CD4-positive, alpha-beta T cell treated with Interleukin-4 for 1 hour (primary cell): ENCODE measurements at regions not wholly inside any gene's neighbourhood (a gene's known extent, or its start where the extent isn't known, plus 50 kb on each side); places are given as distances from the start of the nearest gene placed in this dataset.
"Not testable (repeated sequence)": the region's sequence is repeated elsewhere in the genome, so short reads cannot be mapped to it uniquely, and the experiment has no call there.

ENCODE experiments used
- DNase-seq, 2 donors: peaks; one replicate each; pipeline ENCODE4 v3.0.0-alpha.2; 2020 to 2022

- DNase-seq = no peak
Measured at GRCh38 chr5:92371171-92371888, 988.2 kb upstream of the ARRDC3 start.

GRCh38 chr5:92370032-92370431 is 986.9 kb upstream of the ARRDC3 start:
- no peak for DNase-seq

- no peak for DNase-seq
Measured at GRCh38 chr5:92369587-92369986, 986.5 kb upstream of the ARRDC3 start.

GRCh38 chr5:92364986-92365550 is 982.0 kb upstream of the ARRDC3 start:
- DNase-seq = no peak

GRCh38 chr5:92353107-92354030 is 970.3 kb upstream of the ARRDC3 start:
- no peak for DNase-seq

GRCh38 chr5:92337772-92338234 is 954.7 kb upstream of the ARRDC3 start:
- no peak for DNase-seq

GRCh38 chr5:92332039-92332438 is 948.9 kb upstream of the ARRDC3 start:
- no peak for DNase-seq

- DNase-seq = no peak
Measured at GRCh38 chr5:92330365-92330764, 947.2 kb upstream of the ARRDC3 start.

- no peak for DNase-seq
Measured at GRCh38 chr5:92329759-92330158, 946.6 kb upstream of the ARRDC3 start.

GRCh38 chr5:92328584-92329259 is 945.6 kb upstream of the ARRDC3 start:
- no peak for DNase-seq

- DNase-seq = no peak
Measured at GRCh38 chr5:92320446-92320845, 937.3 kb upstream of the ARRDC3 start.

GRCh38 chr5:92313385-92313784 is 930.3 kb upstream of the ARRDC3 start:
- no peak for DNase-seq

GRCh38 chr5:92309336-92309991 is 926.3 kb upstream of the ARRDC3 start:
- DNase-seq = no peak

GRCh38 chr5:92308679-92309078 is 925.6 kb upstream of the ARRDC3 start:
- no peak for DNase-seq

GRCh38 chr5:92302356-92302755 is 919.2 kb upstream of the ARRDC3 start:
- DNase-seq = not testable (repeated sequence)

GRCh38 chr5:92283521-92283920 is 900.4 kb upstream of the ARRDC3 start:
- no peak for DNase-seq

- DNase-seq = not testable (repeated sequence)
Measured at GRCh38 chr5:92271750-92272149, 888.6 kb upstream of the ARRDC3 start.

GRCh38 chr5:92268343-92268742 is 885.2 kb upstream of the ARRDC3 start:
- no peak for DNase-seq

GRCh38 chr5:92267830-92268229 is 884.7 kb upstream of the ARRDC3 start:
- DNase-seq = no peak

GRCh38 chr5:92265804-92266203 is 882.7 kb upstream of the ARRDC3 start:
- DNase-seq = no peak

- not testable (repeated sequence) for DNase-seq
Measured at GRCh38 chr5:92255605-92256004, 872.5 kb upstream of the ARRDC3 start.

- DNase-seq = no peak
Measured at GRCh38 chr5:92248518-92248917, 865.4 kb upstream of the ARRDC3 start.
